ENCODE measurements at regions not wholly inside any gene's neighbourhood (a gene's known extent, or its start where the extent isn't known, plus 50 kb on each side); places are given as distances from the start of the nearest gene placed in this dataset.

DNA sequence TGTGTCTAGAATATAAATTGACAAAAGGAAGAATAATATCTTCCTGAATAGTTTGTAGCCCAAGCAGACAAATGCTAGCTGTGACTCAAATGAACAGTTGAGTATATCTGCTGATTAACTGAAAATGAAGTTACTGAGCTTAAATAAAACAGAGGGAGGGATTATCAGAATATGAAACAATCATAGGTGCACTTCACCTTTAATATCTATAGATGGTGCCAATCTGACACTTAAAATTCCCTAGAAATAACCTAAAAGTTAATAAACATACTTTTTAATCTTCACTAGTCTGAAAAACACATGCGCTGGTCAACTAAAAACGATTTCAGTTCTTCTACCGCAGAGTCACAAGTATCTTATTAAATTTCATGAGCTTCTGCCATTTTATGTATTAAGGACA lies 280.8 kb upstream of the RASA1 start:
- TF ChIP-seq TAF1 (IDR thresholded peaks at IDR 0.05; ENCODE audit: low read depth) (no peak), RAD21 (IDR thresholded peaks at IDR 0.05; ENCODE audit: low read depth) (peak; percentile 23; the same call in 1 of the 2 replicates)

DNA sequence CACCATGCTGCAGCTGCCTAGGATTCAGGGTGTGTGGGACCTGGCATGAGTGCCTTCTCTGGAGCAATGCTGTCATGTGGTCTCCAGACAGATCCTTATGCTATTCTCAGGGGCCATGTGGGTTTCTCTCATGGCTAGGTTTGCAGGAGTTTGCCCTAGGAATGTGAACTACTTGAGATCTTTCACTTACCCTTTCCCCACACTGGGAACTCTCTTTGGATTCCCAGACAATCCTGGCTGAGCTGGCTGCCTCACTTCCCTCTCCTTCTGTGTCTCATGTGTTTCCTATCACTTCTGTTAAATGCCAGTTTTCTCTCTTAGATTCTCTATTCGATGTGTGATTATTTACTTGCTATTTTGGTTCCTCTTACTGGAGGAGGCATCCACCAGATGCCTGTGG lies 270.2 kb upstream of the RASA1 start:
- TF ChIP-seq, protein P1, sequence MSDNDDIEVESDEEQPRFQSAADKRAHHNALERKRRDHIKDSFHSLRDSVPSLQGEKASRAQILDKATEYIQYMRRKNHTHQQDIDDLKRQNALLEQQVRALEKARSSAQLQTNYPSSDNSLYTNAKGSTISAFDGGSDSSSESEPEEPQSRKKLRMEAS (IDR thresholded peaks at IDR 0.05), result no peak
- TF ChIP-seq, protein P2, sequence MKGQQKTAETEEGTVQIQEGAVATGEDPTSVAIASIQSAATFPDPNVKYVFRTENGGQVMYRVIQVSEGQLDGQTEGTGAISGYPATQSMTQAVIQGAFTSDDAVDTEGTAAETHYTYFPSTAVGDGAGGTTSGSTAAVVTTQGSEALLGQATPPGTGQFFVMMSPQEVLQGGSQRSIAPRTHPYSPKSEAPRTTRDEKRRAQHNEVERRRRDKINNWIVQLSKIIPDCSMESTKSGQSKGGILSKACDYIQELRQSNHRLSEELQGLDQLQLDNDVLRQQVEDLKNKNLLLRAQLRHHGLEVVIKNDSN (IDR thresholded peaks at IDR 0.05), result no peak
- no peak for TF ChIP-seq TAF1 (IDR thresholded peaks at IDR 0.05; ENCODE audit: low read depth)
- TF ChIP-seq EP300 (IDR thresholded peaks at IDR 0.05; ENCODE audit: borderline replicate concordance), result no peak
- no peak for TF ChIP-seq NFIC (IDR thresholded peaks at IDR 0.05)
- TF ChIP-seq, protein P3, sequence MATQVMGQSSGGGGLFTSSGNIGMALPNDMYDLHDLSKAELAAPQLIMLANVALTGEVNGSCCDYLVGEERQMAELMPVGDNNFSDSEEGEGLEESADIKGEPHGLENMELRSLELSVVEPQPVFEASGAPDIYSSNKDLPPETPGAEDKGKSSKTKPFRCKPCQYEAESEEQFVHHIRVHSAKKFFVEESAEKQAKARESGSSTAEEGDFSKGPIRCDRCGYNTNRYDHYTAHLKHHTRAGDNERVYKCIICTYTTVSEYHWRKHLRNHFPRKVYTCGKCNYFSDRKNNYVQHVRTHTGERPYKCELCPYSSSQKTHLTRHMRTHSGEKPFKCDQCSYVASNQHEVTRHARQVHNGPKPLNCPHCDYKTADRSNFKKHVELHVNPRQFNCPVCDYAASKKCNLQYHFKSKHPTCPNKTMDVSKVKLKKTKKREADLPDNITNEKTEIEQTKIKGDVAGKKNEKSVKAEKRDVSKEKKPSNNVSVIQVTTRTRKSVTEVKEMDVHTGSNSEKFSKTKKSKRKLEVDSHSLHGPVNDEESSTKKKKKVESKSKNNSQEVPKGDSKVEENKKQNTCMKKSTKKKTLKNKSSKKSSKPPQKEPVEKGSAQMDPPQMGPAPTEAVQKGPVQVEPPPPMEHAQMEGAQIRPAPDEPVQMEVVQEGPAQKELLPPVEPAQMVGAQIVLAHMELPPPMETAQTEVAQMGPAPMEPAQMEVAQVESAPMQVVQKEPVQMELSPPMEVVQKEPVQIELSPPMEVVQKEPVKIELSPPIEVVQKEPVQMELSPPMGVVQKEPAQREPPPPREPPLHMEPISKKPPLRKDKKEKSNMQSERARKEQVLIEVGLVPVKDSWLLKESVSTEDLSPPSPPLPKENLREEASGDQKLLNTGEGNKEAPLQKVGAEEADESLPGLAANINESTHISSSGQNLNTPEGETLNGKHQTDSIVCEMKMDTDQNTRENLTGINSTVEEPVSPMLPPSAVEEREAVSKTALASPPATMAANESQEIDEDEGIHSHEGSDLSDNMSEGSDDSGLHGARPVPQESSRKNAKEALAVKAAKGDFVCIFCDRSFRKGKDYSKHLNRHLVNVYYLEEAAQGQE (IDR thresholded peaks at IDR 0.05; ENCODE audit: low read depth), result no peak
- TF ChIP-seq FOXM1 (IDR thresholded peaks at IDR 0.05; ENCODE audit: borderline replicate concordance, low read depth), result no peak
- no peak for TF ChIP-seq EGR1 (IDR thresholded peaks at IDR 0.05)

DNA sequence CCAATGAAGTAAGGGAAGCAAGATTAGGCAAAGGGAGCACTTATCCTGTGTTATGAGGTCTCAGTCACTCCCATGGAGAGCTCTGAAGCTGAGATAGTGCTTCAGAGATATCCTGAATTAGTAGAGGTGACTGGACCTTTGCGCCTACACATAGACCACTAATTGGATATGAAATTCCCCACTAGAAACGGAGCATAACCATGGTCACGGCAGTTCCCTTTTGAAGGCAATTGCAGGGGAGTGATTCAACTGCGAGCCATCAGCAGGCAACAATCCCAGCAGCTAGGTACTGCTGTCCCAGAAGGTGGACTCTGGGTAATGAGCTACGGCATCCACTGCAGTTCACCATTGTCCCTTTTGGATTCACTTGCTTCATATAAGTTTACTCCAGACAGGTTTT lies 267.7 kb upstream of the RASA1 start:
- TF ChIP-seq TEAD4 (IDR thresholded peaks at IDR 0.05) (no peak), TAF1 (IDR thresholded peaks at IDR 0.05; ENCODE audit: low read depth) (no peak)

DNA sequence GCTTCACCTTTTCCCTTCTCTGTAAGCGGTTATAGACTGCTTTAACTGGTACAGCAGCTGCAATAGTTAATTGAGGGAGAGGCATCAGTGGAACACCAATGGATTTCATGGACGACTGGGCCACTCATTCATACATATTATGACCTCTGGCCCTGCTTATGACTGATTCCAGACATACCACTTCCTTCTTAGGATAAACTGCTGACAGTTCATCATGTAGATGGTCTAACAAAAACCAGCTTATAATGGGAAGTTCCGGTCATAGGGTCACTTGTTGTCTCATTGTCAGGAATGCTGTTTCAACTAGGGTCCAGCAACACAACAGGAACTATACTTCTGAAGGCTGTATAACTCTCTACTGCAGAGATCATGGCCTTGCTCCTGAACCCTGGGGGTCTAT lies 265.2 kb upstream of the RASA1 start:
- no peak for TF ChIP-seq NFIC (IDR thresholded peaks at IDR 0.05)
- TF ChIP-seq RAD21 (IDR thresholded peaks at IDR 0.05; ENCODE audit: low read depth), result no peak
- no peak for TF ChIP-seq CEBPB (IDR thresholded peaks at IDR 0.05)
- TF ChIP-seq TAF1 (IDR thresholded peaks at IDR 0.05; ENCODE audit: low read depth), result no peak
- TF ChIP-seq, protein P1 (IDR thresholded peaks at IDR 0.05), result no peak
- TF ChIP-seq EP300 (IDR thresholded peaks at IDR 0.05; ENCODE audit: borderline replicate concordance), result no peak
- TF ChIP-seq TCF12 (IDR thresholded peaks at IDR 0.05; ENCODE audit: low read depth), result no peak
- TF ChIP-seq, protein P3 (IDR thresholded peaks at IDR 0.05; ENCODE audit: low read depth), result no peak
- no peak for TF ChIP-seq CREB1 (IDR thresholded peaks at IDR 0.05; ENCODE audit: low read depth)
- TF ChIP-seq, protein P2 (IDR thresholded peaks at IDR 0.05), result no peak
- TF ChIP-seq FOXM1 (IDR thresholded peaks at IDR 0.05; ENCODE audit: borderline replicate concordance, low read depth), result no peak
- no peak for TF ChIP-seq ZBTB7A (IDR thresholded peaks at IDR 0.05; ENCODE audit: low read depth)
- TF ChIP-seq YY1 (IDR thresholded peaks at IDR 0.05; ENCODE audit: low read depth), result no peak
- TF ChIP-seq EGR1 (IDR thresholded peaks at IDR 0.05), result no peak
- TF ChIP-seq TEAD4 (IDR thresholded peaks at IDR 0.05), result no peak

DNA sequence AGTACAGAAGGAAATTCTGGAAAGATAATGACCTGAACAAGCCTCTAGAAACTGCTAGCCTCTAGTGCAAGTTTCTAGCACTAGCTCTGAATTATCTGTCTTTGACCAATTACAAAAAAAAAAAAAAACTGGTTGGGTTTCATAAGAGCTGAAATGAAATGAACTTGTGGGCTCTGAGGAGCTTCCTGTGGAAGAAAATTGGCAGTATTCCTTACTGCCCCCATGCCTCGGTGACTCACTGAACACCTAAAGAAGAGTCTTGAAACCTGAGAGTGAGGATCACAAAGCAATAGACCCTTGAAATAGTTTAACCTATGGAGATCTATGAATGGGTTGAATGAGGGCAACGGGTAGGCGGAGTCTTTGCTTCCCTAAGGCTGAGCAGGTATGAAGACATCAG lies 263.6 kb upstream of the RASA1 start:
- TF ChIP-seq EP300 (IDR thresholded peaks at IDR 0.05; ENCODE audit: borderline replicate concordance), result no peak
- TF ChIP-seq, protein P2 (IDR thresholded peaks at IDR 0.05), result no peak
- TF ChIP-seq CEBPB (IDR thresholded peaks at IDR 0.05), result no peak
- TF ChIP-seq, protein P1 (IDR thresholded peaks at IDR 0.05), result no peak
- TF ChIP-seq TAF1 (IDR thresholded peaks at IDR 0.05; ENCODE audit: low read depth), result no peak
- no peak for TF ChIP-seq RAD21 (IDR thresholded peaks at IDR 0.05; ENCODE audit: low read depth)
- TF ChIP-seq, protein P3 (IDR thresholded peaks at IDR 0.05; ENCODE audit: low read depth), result no peak
- no peak for TF ChIP-seq ZBTB7A (IDR thresholded peaks at IDR 0.05; ENCODE audit: low read depth)
- TF ChIP-seq TCF12 (IDR thresholded peaks at IDR 0.05; ENCODE audit: low read depth), result no peak
- no peak for TF ChIP-seq YY1 (IDR thresholded peaks at IDR 0.05; ENCODE audit: low read depth)
- TF ChIP-seq EGR1 (IDR thresholded peaks at IDR 0.05), result no peak
- TF ChIP-seq TEAD4 (IDR thresholded peaks at IDR 0.05), result no peak
- TF ChIP-seq CREB1 (IDR thresholded peaks at IDR 0.05; ENCODE audit: low read depth), result no peak
- TF ChIP-seq FOXM1 (IDR thresholded peaks at IDR 0.05; ENCODE audit: borderline replicate concordance, low read depth), result no peak
